Lower lobe of right lung (tissue), 2 donors: ENCODE measurements at regions not wholly inside any gene's neighbourhood (a gene's known extent, or its start where the extent isn't known, plus 50 kb on each side); places are given as distances from the start of the nearest gene placed in this dataset.

Source experiments
- ATAC-seq, 2 donors: fragments of 200-7000 bp; cut with Tn5 transposase; one replicate each; pipeline ENCODE4 v1.9.1; 2020 to 2022; ENCODE audit warnings: mild to moderate bottlenecking in 2 of 2, moderate library complexity in 2 of 2
- DNase-seq: peaks from one replicate; pipeline ENCODE4 v3.0.0-alpha.2; 2020
- H3K27ac ChIP-seq: fragments of 200-600 bp; one replicate; pipeline ENCODE4 v1.8.0; 2022
- H3K27me3 ChIP-seq: fragments of 200-600 bp; one replicate; pipeline ENCODE4 v1.8.0; 2022; ENCODE audit warnings: low read depth
- H3K36me3 ChIP-seq: fragments of 200-600 bp; one replicate; pipeline ENCODE4 v1.8.0; 2022; ENCODE audit warnings: mild to moderate bottlenecking
- H3K4me1 ChIP-seq: fragments of 200-600 bp; one replicate; pipeline ENCODE4 v1.8.0; 2022
- H3K4me3 ChIP-seq: fragments of 200-600 bp; one replicate; pipeline ENCODE4 v1.8.0; 2022; ENCODE audit warnings: mild to moderate bottlenecking
- H3K9me3 ChIP-seq: fragments of 200-600 bp; one replicate; pipeline ENCODE4 v1.8.0; 2022
- intact Hi-C: fragments of 100-400 bp; cut with DNase I; formaldehyde crosslinking; loops from one replicate; pipeline ENCODE4 v1.11.0; 2022
- TF ChIP-seq, protein P1 (sequence below): fragments of 200-600 bp; IDR thresholded peaks from one replicate; pipeline ENCODE4 v1.8.0; 2022; ENCODE audit warnings: antibody characterized with exemption, mild to moderate bottlenecking
- donor health status: DM: no; HTN: yes; CAD: no; lungs with severe emphysema.

DNA sequence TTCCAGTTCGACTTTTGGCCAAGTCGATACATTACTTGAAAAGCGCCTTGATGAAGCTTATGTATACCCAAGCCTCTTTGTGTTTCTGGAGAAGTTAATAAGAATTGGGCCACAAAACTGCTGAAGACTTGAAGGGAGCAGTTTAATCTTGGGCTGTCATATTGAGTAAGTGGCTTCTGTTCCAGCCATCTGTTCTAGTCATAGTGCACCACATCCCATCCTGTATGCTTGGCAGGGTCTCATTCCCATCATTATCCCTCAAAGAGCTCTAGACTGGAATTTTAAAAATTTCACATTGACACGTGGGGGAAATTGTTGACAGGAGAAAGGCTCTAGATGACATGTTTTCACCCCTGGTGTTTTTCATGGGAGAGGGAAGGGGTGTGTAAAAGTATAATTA is 196.6 kb upstream of the PLPP4 start:
- H3K4me3 ChIP-seq: no peak overlapping the region
- no peaks in the 10 kb centered on the region for H3K9me3 ChIP-seq
- intact Hi-C loops: no loop called here
- TF ChIP-seq, protein P1, sequence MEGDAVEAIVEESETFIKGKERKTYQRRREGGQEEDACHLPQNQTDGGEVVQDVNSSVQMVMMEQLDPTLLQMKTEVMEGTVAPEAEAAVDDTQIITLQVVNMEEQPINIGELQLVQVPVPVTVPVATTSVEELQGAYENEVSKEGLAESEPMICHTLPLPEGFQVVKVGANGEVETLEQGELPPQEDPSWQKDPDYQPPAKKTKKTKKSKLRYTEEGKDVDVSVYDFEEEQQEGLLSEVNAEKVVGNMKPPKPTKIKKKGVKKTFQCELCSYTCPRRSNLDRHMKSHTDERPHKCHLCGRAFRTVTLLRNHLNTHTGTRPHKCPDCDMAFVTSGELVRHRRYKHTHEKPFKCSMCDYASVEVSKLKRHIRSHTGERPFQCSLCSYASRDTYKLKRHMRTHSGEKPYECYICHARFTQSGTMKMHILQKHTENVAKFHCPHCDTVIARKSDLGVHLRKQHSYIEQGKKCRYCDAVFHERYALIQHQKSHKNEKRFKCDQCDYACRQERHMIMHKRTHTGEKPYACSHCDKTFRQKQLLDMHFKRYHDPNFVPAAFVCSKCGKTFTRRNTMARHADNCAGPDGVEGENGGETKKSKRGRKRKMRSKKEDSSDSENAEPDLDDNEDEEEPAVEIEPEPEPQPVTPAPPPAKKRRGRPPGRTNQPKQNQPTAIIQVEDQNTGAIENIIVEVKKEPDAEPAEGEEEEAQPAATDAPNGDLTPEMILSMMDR: no peak
- H3K36me3 ChIP-seq: no peaks in the 10 kb centered on the region
- H3K27ac ChIP-seq: no peak overlapping the region
- no peaks in the 10 kb centered on the region for H3K27me3 ChIP-seq
- H3K4me1 ChIP-seq: no peaks in the 10 kb centered on the region
- ATAC-seq (no peak), DNase-seq (no peak)

DNA sequence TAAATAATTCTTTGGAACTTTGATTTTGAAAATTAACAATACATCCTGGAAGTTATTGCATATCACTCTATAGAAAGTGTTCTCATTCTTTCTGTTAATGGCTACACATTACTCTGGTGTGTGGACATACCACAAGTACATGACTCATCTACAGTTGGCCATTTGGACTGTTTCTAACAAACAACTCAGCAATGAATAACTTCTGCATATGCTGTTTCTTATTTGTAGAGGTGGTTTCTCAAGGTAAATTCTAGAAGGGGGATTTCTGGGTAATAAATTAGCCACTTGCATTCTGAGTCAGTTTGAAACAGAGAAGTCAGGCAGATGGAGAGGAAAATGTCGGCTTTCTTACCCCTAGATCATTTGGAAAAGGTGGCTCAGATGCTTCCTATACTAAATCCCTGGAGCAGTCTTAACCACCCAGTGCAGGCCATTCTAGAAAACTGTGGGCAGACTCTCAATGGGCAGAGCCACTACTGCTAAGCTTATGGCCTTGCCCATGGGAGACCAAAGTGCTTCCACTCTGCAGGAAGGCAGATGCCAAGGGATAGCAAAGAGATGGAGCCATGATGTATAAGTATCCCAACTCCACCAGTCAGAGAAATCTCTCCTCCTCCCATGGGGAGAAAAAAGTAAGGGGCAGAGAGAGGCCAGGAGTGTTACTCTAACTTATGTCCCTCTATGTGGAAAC is 194.0 kb upstream of the PLPP4 start:
- no peak for ATAC-seq
- Histone ChIP-seq H3K4me3 (no peak overlapping the region), H3K27ac (no peak overlapping the region), H3K4me1 (no peaks in the 10 kb centered on the region), H3K36me3 (no peaks in the 10 kb centered on the region), H3K9me3 (no peaks in the 10 kb centered on the region), H3K27me3 (no peaks in the 10 kb centered on the region)
- no peak for DNase-seq
- intact Hi-C loops: no loop called here
- TF ChIP-seq, protein P1: no peak

DNA sequence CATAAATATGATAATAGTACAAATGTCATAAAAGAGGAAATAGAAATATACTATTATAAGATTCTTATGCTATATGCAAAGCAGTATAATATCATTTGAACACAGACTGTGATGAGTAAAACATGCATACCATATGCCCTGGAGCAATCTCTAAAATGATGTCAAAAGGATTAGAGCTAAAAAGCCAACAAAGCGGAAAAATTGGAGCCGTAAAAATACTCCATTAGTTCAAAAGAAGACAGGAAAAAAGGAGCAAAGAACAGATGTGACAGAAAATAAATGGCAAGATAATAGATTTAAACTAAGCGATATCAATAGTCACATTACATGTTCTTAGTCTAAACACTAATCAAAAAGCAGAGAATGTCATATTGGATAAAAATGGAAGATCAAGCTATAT is 191.0 kb upstream of the PLPP4 start:
- no peaks in the 10 kb centered on the region for H3K27me3 ChIP-seq
- DNase-seq: no peak
- H3K36me3 ChIP-seq: no peaks in the 10 kb centered on the region
- H3K9me3 ChIP-seq: no peaks in the 10 kb centered on the region
- no peak overlapping the region for H3K4me3 ChIP-seq
- TF ChIP-seq, protein P1: no peak
- H3K4me1 ChIP-seq: no peaks in the 10 kb centered on the region
- intact Hi-C loops: no loop called here
- H3K27ac ChIP-seq: no peak overlapping the region
- no peak for ATAC-seq

DNA sequence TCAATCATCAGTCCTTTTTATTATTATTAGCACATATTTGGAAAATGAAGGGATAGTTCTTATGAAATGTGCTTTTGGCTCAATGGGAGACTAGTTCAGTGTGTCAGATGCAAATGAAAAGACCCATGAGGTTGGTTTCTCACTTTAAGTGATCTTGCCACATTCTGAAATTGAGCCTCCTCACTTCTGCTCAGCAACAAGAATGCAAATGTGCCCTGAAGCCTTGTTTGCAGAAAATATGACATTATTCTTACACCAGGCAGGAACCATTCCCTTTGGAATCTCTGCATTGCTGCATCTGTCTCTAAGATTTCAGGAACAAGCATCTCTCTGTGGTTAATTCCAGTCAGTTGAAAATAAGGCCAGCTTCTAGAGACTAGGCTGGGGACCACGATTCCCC is 186.1 kb upstream of the PLPP4 start:
- intact Hi-C loops: no loop called here
- H3K27ac ChIP-seq: no peak overlapping the region
- H3K9me3 ChIP-seq: no peaks in the 10 kb centered on the region
- no peaks in the 10 kb centered on the region for H3K36me3 ChIP-seq
- H3K4me3 ChIP-seq: no peak overlapping the region
- TF ChIP-seq, protein P1: no peak
- ATAC-seq (no peak), DNase-seq (no peak)
- no peaks in the 10 kb centered on the region for H3K27me3 ChIP-seq
- H3K4me1 ChIP-seq: no peaks in the 10 kb centered on the region

DNA sequence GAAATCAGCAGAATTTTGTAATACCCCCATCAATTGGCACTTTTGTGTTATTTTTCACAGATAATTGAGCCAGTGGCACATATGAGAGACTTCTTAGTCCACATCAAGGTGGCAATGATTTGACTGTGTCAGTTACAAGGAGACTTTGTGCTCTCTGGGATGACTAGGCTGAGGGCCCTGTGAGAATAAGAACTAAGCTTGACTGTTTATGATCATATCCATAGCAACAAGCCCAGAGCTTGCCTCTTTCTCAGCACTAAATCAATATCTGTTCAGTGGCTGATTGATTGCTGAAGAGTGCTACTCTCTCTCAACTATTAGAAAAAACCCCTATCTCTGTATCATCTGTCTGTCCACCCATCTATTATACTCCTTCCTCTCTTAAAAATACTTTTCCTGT is 185.3 kb upstream of the PLPP4 start:
- Histone ChIP-seq H3K4me3 (no peak overlapping the region), H3K9me3 (no peaks in the 10 kb centered on the region), H3K36me3 (no peaks in the 10 kb centered on the region), H3K4me1 (no peaks in the 10 kb centered on the region), H3K27ac (no peak overlapping the region), H3K27me3 (no peaks in the 10 kb centered on the region)
- intact Hi-C loops: no loop called here
- DNase-seq (no peak), ATAC-seq (no peak)
- TF ChIP-seq, protein P1: no peak

DNA sequence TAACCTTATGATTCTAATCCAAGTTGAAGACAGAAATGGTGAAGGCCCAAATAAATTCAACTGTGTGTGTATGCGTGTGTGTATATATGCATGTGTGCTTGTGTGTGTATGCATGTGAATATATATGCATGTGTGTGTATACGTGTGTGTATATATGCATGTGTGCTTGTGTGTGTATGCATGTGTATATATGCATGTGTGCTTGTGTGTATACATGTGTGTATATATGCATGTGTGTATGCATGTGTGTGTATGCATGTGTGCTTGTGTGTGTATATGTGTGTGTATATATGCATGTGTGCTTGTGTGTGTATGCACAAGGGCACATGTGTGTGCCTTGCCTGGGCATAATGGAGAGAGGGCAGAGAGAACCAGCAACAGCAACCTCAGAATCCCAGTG is 184.7 kb upstream of the PLPP4 start:
- H3K27me3 ChIP-seq: no peaks in the 10 kb centered on the region
- H3K4me1 ChIP-seq: no peaks in the 10 kb centered on the region
- H3K27ac ChIP-seq: no peak overlapping the region
- TF ChIP-seq, protein P1: no peak
- intact Hi-C loops: no loop called here
- DNase-seq: no peak
- H3K36me3 ChIP-seq: no peaks in the 10 kb centered on the region
- no peak overlapping the region for H3K4me3 ChIP-seq
- no peak for ATAC-seq
- H3K9me3 ChIP-seq: no peaks in the 10 kb centered on the region
